GM21528 (cell line): ENCODE measurements at regions not wholly inside any gene's neighbourhood (a gene's known extent, or its start where the extent isn't known, plus 50 kb on each side); places are given as distances from the start of the nearest gene placed in this dataset.
A peak's percentile ranks its signal among the peaks of the same experiment; 100 is the strongest.

ENCODE experiments used
- ATAC-seq: cut with Tn5 transposase; IDR thresholded peaks from one replicate; pipeline ENCODE4 v1.9.1; 2021; ENCODE audit warnings: mild to moderate bottlenecking, moderate library complexity; ENCODE audit not compliant: unreplicated experiment, low FRiP score

- no peak for ATAC-seq
Measured at GRCh38 chr4:14711259-14711658, 291.0 kb upstream of the CPEB2 start.

GRCh38 chr4:14716691-14717090 lies 285.6 kb upstream of the CPEB2 start:
- ATAC-seq, result no peak

GRCh38 chr4:14719053-14719452 lies 283.2 kb upstream of the CPEB2 start:
- no peak for ATAC-seq

GRCh38 chr4:14726441-14726840 lies 275.8 kb upstream of the CPEB2 start:
- no peak for ATAC-seq

GRCh38 chr4:14726877-14727361 lies 275.4 kb upstream of the CPEB2 start:
- no peak for ATAC-seq

- no peak for ATAC-seq
Measured at GRCh38 chr4:14729282-14730000, 272.8 kb upstream of the CPEB2 start.

- ATAC-seq, result no peak
Measured at GRCh38 chr4:14742054-14742453, 260.2 kb upstream of the CPEB2 start.

GRCh38 chr4:14743172-14743571 lies 259.1 kb upstream of the CPEB2 start:
- ATAC-seq, result no peak

- no peak for ATAC-seq
Measured at GRCh38 chr4:14743601-14744000, 258.7 kb upstream of the CPEB2 start.

GRCh38 chr4:14744346-14744745 lies 257.9 kb upstream of the CPEB2 start:
- ATAC-seq, result no peak

- no peak for ATAC-seq
Measured at GRCh38 chr4:14749910-14750309, 252.4 kb upstream of the CPEB2 start.

- ATAC-seq, result no peak
Measured at GRCh38 chr4:14752341-14753046, 249.8 kb upstream of the CPEB2 start.

- no peak for ATAC-seq
Measured at GRCh38 chr4:14767142-14767541, 235.1 kb upstream of the CPEB2 start.

GRCh38 chr4:14768449-14768848 lies 233.8 kb upstream of the CPEB2 start:
- no peak for ATAC-seq

GRCh38 chr4:14769993-14770392 lies 232.3 kb upstream of the CPEB2 start:
- ATAC-seq, result no peak

- ATAC-seq, result no peak
Measured at GRCh38 chr4:14771094-14771493, 231.2 kb upstream of the CPEB2 start.

- no peak for ATAC-seq
Measured at GRCh38 chr4:14771504-14772175, 230.6 kb upstream of the CPEB2 start.

GRCh38 chr4:14772388-14772787 lies 229.9 kb upstream of the CPEB2 start:
- no peak for ATAC-seq

- ATAC-seq, result peak; percentile 82
Measured at GRCh38 chr4:14783011-14783877, 219.0 kb upstream of the CPEB2 start.

GRCh38 chr4:14787221-14787620 lies 215.1 kb upstream of the CPEB2 start:
- no peak for ATAC-seq

GRCh38 chr4:14787894-14788293 lies 214.4 kb upstream of the CPEB2 start:
- no peak for ATAC-seq
